A549 (cell line): ENCODE measurements at regions not wholly inside any gene's neighbourhood (a gene's known extent, or its start where the extent isn't known, plus 50 kb on each side); places are given as distances from the start of the nearest gene placed in this dataset.

Source experiments
- ATAC-seq, 2 experiments: fragments of 200-7000 bp in 1 of 2; fragments of >200 bp in 1 of 2; cut with Nextera tagmentation in 1 of 2; cut with Tn5 transposase in 1 of 2; 3 replicates each; pipeline versions ENCODE4 v1.8.0 to v1.9.1; 2018 to 2020; ENCODE audit warnings: mild to moderate bottlenecking in 1 of 2, moderate library complexity in 1 of 2
- CTCF ChIA-PET: fragments of 300-600 bp; sonication (Branson Sonifier 250); formaldehyde crosslinking; extraction: SDS; loops from one replicate; lab custom pipeline; 2021; ENCODE audit warnings: antibody characterized with exemption, inconsistent platforms; lab: Yijun Ruan, JAX
- POLR2A ChIA-PET: fragments of 350-600 bp; formaldehyde crosslinking; extraction: SDS; loops from one replicate; lab custom pipeline; 2021; ENCODE audit warnings: antibody characterized with exemption, inconsistent platforms; lab: Yijun Ruan, JAX
- DNase-seq, 2 experiments: peaks; one replicate each; pipeline versions ENCODE4 v3.0.0 to v3.0.0-alpha.2; 2011 to 2016; ENCODE audit warnings: low read depth in 1 of 2, low spot score in 1 of 2
- FAIRE-seq: peaks from 2 replicates; lab custom pipeline; 2011; peaks lifted over from hg19 to GRCh38; lab: Jason Lieb, UNC
- H3K27ac ChIP-seq, 2 experiments: fragments of >200 bp; sonication (Bioruptor Twin); formaldehyde crosslinking; 3 replicates each; pipeline ENCODE4 v1.5.1; 2016 to 2017
- H3K4me1 ChIP-seq: fragments of >200 bp; sonication (Bioruptor Twin); formaldehyde crosslinking; 3 replicates; pipeline ENCODE4 v1.6.1; 2016
- H3K4me2 ChIP-seq: fragments of >200 bp; sonication (Bioruptor Twin); formaldehyde crosslinking; 3 replicates; pipeline ENCODE4 v1.6.1; 2016
- H3K4me3 ChIP-seq: fragments of >200 bp; sonication (Bioruptor Twin); formaldehyde crosslinking; 3 replicates; pipeline ENCODE4 v1.5.1; 2016
- H3K9me3 ChIP-seq: fragments of >200 bp; sonication (Bioruptor Twin); formaldehyde crosslinking; 3 replicates; pipeline ENCODE4 v1.6.1; 2016
- BHLHE40 ChIP-seq: IDR thresholded peaks from 2 replicates; pipeline ENCODE4 v1.6.1; 2012; ENCODE audit warnings: low read depth, low read length, inconsistent platforms
- CBX8 ChIP-seq: fragments of 200-600 bp; sonication (generic); IDR thresholded peaks from 2 replicates; pipeline ENCODE4 v1.6.1; 2016
- CHD2 ChIP-seq: fragments of 150-350 bp; IDR thresholded peaks from 2 replicates; pipeline ENCODE4 v1.6.1; 2014; ENCODE audit warnings: low read length; ENCODE audit not compliant: partially characterized antibody
- CHD4 ChIP-seq: fragments of 200-600 bp; sonication (generic); IDR thresholded peaks from 2 replicates; pipeline ENCODE4 v1.6.1; 2016; ENCODE audit warnings: antibody characterized with exemption, mild to moderate bottlenecking, borderline replicate concordance
- FOXS1 ChIP-seq: fragments of 250-450 bp; sonication (Bioruptor Pico); IDR thresholded peaks from 2 replicates; pipeline ENCODE4 v1.5.0; 2020; ENCODE audit warnings: mild to moderate bottlenecking, moderate library complexity
- HEYL ChIP-seq: fragments of 250-450 bp; sonication (Bioruptor Pico); IDR thresholded peaks from 2 replicates; pipeline ENCODE4 v1.8.0; 2021; ENCODE audit warnings: mild to moderate bottlenecking, moderate library complexity
- HOXB13 ChIP-seq: fragments of 250-450 bp; sonication (Bioruptor Pico); IDR thresholded peaks from 2 replicates; pipeline ENCODE4 v1.5.0; 2020; ENCODE audit warnings: low read depth, mild to moderate bottlenecking, moderate library complexity
- HOXB5 ChIP-seq: fragments of 250-450 bp; sonication (Bioruptor Pico); IDR thresholded peaks from 2 replicates; pipeline ENCODE4 v1.5.0; 2020; ENCODE audit warnings: mild to moderate bottlenecking, moderate library complexity
- KDM1A ChIP-seq: fragments of 200-600 bp; sonication (generic); IDR thresholded peaks from 2 replicates; pipeline ENCODE4 v1.6.1; 2016; ENCODE audit warnings: low read depth, mild to moderate bottlenecking
- MAFK ChIP-seq: fragments of 450-650 bp; IDR thresholded peaks from 2 replicates; pipeline ENCODE4 v1.6.1; 2014; ENCODE audit not compliant: partially characterized antibody
- MAX ChIP-seq: IDR thresholded peaks from 2 replicates; pipeline ENCODE4 v1.6.1; 2012
- MAZ ChIP-seq: fragments of 150-350 bp; IDR thresholded peaks from 2 replicates; pipeline ENCODE4 v1.6.1; 2014; ENCODE audit warnings: antibody characterized with exemption, low read depth, low read length, borderline replicate concordance
- PHF8 ChIP-seq: fragments of 200-600 bp; sonication (generic); IDR thresholded peaks from 2 replicates; pipeline ENCODE4 v1.6.1; 2016; ENCODE audit warnings: low read depth, mild to moderate bottlenecking, antibody characterized with exemption, moderate library complexity, borderline replicate concordance
- POLR2A ChIP-seq: IDR thresholded peaks from 2 replicates; pipeline ENCODE4 v1.6.1; 2012; ENCODE audit warnings: mild to moderate bottlenecking, low read length
- RCOR1 ChIP-seq: fragments of 150-350 bp; IDR thresholded peaks from 2 replicates; pipeline ENCODE4 v1.6.1; 2014; ENCODE audit warnings: antibody characterized with exemption, low read length, low read depth
- RFX5 ChIP-seq: fragments of 450-650 bp; IDR thresholded peaks from 2 replicates; pipeline ENCODE4 v1.7.1; 2014; ENCODE audit warnings: antibody characterized with exemption, mild to moderate bottlenecking, moderate library complexity
- RNF2 ChIP-seq: fragments of 200-600 bp; sonication (generic); IDR thresholded peaks from 2 replicates; pipeline ENCODE4 v1.6.1; 2016; ENCODE audit warnings: low read depth, mild to moderate bottlenecking, antibody characterized with exemption, moderate library complexity, borderline replicate concordance
- SREBF2 ChIP-seq: fragments of 450-650 bp; IDR thresholded peaks from 2 replicates; pipeline ENCODE4 v1.6.1; 2014; ENCODE audit warnings: mild to moderate bottlenecking, moderate library complexity
- WGBS: methylation state at CpG from one replicate; pipeline ENCODE4 v1.1.6; 2017; ENCODE audit errors: missing lambda C conversion rate; 5-methylcytosine and 5-hydroxymethylcytosine counted together
- TF ChIP-seq, protein P1 (sequence below): fragments of 150-350 bp; IDR thresholded peaks from 2 replicates; pipeline ENCODE4 v1.6.1; 2014; ENCODE audit warnings: low read depth, mild to moderate bottlenecking, low read length
- TF ChIP-seq, protein P2 (sequence below): fragments of 450-650 bp; IDR thresholded peaks from 2 replicates; pipeline ENCODE4 v1.6.1; 2014; ENCODE audit warnings: antibody characterized with exemption
- TF ChIP-seq, protein P3 (sequence below): IDR thresholded peaks from 2 replicates; pipeline ENCODE4 v1.6.1; 2012; ENCODE audit warnings: low read depth, borderline replicate concordance
- TF ChIP-seq, protein P4 (sequence below): fragments of 250-450 bp; sonication (Bioruptor Pico); IDR thresholded peaks from 2 replicates; pipeline ENCODE4 v1.5.0; 2021; ENCODE audit warnings: mild to moderate bottlenecking, moderate library complexity, borderline replicate concordance

GRCh38 chr13:74696148-74696922 lies 562.1 kb upstream of the KLF12 start (continued):
- no peak for TF ChIP-seq MAZ
- no peak for TF ChIP-seq CBX8
- no peak for TF ChIP-seq SREBF2
- TF ChIP-seq, protein P1, sequence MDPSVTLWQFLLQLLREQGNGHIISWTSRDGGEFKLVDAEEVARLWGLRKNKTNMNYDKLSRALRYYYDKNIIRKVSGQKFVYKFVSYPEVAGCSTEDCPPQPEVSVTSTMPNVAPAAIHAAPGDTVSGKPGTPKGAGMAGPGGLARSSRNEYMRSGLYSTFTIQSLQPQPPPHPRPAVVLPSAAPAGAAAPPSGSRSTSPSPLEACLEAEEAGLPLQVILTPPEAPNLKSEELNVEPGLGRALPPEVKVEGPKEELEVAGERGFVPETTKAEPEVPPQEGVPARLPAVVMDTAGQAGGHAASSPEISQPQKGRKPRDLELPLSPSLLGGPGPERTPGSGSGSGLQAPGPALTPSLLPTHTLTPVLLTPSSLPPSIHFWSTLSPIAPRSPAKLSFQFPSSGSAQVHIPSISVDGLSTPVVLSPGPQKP: no peak
- TF ChIP-seq MAX: no peak
- TF ChIP-seq HOXB13 (CRISPR knock-in tag): no peak

- TF ChIP-seq HOXB5 (CRISPR knock-in tag) (no peak), HEYL (CRISPR knock-in tag) (no peak), CHD2 (no peak), PHF8 (no peak), RNF2 (no peak), FOXS1 (CRISPR knock-in tag) (no peak), CBX8 (no peak), RFX5 (no peak), MAFK (no peak), CHD4 (no peak), POLR2A (no peak), KDM1A (no peak), BHLHE40 (no peak), MAZ (no peak), RCOR1 (no peak)
- TF ChIP-seq, protein P2, sequence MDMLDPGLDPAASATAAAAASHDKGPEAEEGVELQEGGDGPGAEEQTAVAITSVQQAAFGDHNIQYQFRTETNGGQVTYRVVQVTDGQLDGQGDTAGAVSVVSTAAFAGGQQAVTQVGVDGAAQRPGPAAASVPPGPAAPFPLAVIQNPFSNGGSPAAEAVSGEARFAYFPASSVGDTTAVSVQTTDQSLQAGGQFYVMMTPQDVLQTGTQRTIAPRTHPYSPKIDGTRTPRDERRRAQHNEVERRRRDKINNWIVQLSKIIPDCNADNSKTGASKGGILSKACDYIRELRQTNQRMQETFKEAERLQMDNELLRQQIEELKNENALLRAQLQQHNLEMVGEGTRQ: no peak
- TF ChIP-seq, protein P3, sequence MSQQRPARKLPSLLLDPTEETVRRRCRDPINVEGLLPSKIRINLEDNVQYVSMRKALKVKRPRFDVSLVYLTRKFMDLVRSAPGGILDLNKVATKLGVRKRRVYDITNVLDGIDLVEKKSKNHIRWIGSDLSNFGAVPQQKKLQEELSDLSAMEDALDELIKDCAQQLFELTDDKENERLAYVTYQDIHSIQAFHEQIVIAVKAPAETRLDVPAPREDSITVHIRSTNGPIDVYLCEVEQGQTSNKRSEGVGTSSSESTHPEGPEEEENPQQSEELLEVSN: no peak
- TF ChIP-seq, protein P4, sequence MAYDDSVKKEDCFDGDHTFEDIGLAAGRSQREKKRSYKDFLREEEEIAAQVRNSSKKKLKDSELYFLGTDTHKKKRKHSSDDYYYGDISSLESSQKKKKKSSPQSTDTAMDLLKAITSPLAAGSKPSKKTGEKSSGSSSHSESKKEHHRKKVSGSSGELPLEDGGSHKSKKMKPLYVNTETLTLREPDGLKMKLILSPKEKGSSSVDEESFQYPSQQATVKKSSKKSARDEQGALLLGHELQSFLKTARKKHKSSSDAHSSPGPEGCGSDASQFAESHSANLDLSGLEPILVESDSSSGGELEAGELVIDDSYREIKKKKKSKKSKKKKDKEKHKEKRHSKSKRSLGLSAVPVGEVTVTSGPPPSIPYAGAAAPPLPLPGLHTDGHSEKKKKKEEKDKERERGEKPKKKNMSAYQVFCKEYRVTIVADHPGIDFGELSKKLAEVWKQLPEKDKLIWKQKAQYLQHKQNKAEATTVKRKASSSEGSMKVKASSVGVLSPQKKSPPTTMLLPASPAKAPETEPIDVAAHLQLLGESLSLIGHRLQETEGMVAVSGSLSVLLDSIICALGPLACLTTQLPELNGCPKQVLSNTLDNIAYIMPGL (CRISPR knock-in tag): no peak
- ATAC-seq (no peak), DNase-seq (no peak), FAIRE-seq (no peak)
- 31% methylated on average over 11 of the region's 11 CpGs for WGBS
- ChIA-PET POLR2A (no interaction called here), CTCF (no interaction called here)
- Histone ChIP-seq H3K27ac (no peak overlapping the region), H3K4me3 (no peak overlapping the region), H3K4me2 (no peak overlapping the region), H3K9me3 (no peaks in the 10 kb centered on the region), H3K4me1 (no peaks in the 10 kb centered on the region)
Observed at GRCh38 chr13:74695021-74695800, 561.0 kb upstream of the KLF12 start.
